Endothelial cell of umbilical vein (primary cell): ENCODE measurements at regions not wholly inside any gene's neighbourhood (a gene's known extent, or its start where the extent isn't known, plus 50 kb on each side); places are given as distances from the start of the nearest gene placed in this dataset.

ENCODE experiments used
- EZH2 ChIP-seq: IDR thresholded peaks from 2 replicates; pipeline ENCODE4 v1.6.1; 2012; ENCODE audit warnings: borderline replicate concordance, low read depth, mild to moderate bottlenecking, moderate library complexity, low read length, inconsistent platforms; ENCODE audit not compliant: severe bottlenecking
- FOS ChIP-seq: IDR thresholded peaks from 2 replicates; pipeline ENCODE4 v1.6.1; 2011; ENCODE audit warnings: mild to moderate bottlenecking, low read length, moderate library complexity, borderline replicate concordance; ENCODE audit not compliant: insufficient read depth
- GATA2 ChIP-seq: IDR thresholded peaks from 2 replicates; pipeline ENCODE4 v1.7.0; 2011; ENCODE audit warnings: low read depth, mild to moderate bottlenecking, moderate library complexity, mixed read lengths, low read length; ENCODE audit not compliant: insufficient read length, insufficient read depth
- MAX ChIP-seq: IDR thresholded peaks from 2 replicates; pipeline ENCODE4 v1.6.1; 2011; ENCODE audit not compliant: insufficient read depth, insufficient read length
- MYC ChIP-seq: IDR thresholded peaks from one replicate; pipeline ENCODE4 v1.6.1; 2011; ENCODE audit warnings: mild to moderate bottlenecking, low read depth, low read length
- POLR2A ChIP-seq: IDR thresholded peaks from 2 replicates; pipeline ENCODE4 v1.6.1; 2012; ENCODE audit warnings: low read depth, mild to moderate bottlenecking, control low read depth, low read length
- POLR2AphosphoS5 ChIP-seq: IDR thresholded peaks from 2 replicates; pipeline ENCODE4 v1.6.1; 2012; ENCODE audit warnings: low read depth, mild to moderate bottlenecking, control low read depth, low read length, moderate library complexity; ENCODE audit not compliant: insufficient read depth
- TF ChIP-seq, protein P1 (sequence below), 2 donors: IDR thresholded peaks; 1 replicate in 1 of 2; 2 replicates in 1 of 2; pipeline ENCODE4 v1.5.1; 2011; ENCODE audit warnings: low read length in 2 of 2, mild to moderate bottlenecking in 2 of 2, moderate library complexity in 2 of 2, control low read depth in 1 of 2, inconsistent platforms in 1 of 2, low read depth in 1 of 2; ENCODE audit not compliant: insufficient read depth in 1 of 2; ENCODE audit errors: extremely low read depth in 1 of 2

DNA sequence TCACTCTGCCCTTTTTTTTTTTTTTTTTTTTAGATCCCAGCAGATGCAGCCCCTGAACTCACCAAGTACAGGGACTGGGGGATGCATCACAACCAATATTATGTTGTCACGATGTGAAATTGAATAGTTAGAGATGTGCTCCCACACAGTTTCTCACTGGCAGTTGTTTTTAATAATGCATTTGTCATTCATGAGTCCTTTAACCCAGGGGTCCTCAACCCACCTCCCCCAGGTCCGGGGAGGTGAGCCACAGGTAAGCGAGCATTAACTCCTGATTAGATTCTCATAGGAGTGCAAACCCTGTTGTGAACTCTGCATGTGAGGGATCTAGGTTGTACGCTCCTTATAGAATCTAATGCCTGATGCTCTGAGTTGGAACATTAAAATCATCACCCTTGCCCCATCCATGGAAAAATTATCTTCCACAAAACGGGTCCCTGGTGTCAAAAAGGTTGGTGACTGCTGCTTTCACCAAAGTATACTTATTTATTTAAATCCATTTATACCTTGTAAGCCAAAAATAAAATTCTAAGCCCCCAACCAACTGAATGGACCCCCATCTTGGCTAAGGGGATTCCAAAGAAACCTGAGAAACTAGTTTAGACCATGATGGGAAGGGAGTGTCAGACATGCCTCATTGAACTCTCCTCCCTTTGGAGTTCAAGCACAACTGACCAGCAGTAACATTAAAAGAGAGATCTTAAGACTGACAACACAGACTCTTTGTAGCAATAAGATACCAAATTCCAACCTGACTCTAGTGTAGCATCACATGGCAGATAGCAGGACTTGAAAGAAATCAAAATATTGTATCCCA, 119.3 kb upstream of the ATP1A1 start:
- TF ChIP-seq POLR2A (no peak), POLR2AphosphoS5 (no peak), MAX (no peak), FOS (no peak), GATA2 (no peak), MYC (no peak), EZH2 (no peak)
- TF ChIP-seq, protein P1, sequence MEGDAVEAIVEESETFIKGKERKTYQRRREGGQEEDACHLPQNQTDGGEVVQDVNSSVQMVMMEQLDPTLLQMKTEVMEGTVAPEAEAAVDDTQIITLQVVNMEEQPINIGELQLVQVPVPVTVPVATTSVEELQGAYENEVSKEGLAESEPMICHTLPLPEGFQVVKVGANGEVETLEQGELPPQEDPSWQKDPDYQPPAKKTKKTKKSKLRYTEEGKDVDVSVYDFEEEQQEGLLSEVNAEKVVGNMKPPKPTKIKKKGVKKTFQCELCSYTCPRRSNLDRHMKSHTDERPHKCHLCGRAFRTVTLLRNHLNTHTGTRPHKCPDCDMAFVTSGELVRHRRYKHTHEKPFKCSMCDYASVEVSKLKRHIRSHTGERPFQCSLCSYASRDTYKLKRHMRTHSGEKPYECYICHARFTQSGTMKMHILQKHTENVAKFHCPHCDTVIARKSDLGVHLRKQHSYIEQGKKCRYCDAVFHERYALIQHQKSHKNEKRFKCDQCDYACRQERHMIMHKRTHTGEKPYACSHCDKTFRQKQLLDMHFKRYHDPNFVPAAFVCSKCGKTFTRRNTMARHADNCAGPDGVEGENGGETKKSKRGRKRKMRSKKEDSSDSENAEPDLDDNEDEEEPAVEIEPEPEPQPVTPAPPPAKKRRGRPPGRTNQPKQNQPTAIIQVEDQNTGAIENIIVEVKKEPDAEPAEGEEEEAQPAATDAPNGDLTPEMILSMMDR (IDR thresholded peaks at IDR 0.05; ENCODE audit: extremely low read depth in 1 of 2, insufficient read depth in 1 of 2, low read depth in 1 of 2, low read length in 2 of 2), result no peak
